IMR-90 (cell line): ENCODE measurements at regions not wholly inside any gene's neighbourhood (a gene's known extent, or its start where the extent isn't known, plus 50 kb on each side); places are given as distances from the start of the nearest gene placed in this dataset.

Experiments used
- ATAC-seq: fragments of 200-7000 bp; cut with Tn5 transposase; 2 replicates; pipeline ENCODE4 v1.9.1; 2020; ENCODE audit warnings: low read depth, mild to moderate bottlenecking, moderate library complexity
- BruUV-seq: library from RNA; stranded (reverse); fragments of 400-500 nt; replicated peaks from 2 replicates; lab custom pipeline; 2021; lab: Mats Ljungman, UMichigan
- CTCF ChIA-PET: fragments of 300-600 bp; formaldehyde crosslinking; extraction: SDS; loops from one replicate; lab custom pipeline; 2021; ENCODE audit warnings: antibody characterized with exemption; lab: Yijun Ruan, JAX
- POLR2A ChIA-PET: fragments of 300-600 bp; sonication (Branson Sonifier 250); formaldehyde crosslinking; loops from one replicate; lab custom pipeline; 2022; ENCODE audit warnings: antibody characterized with exemption; ENCODE audit not compliant: unreplicated experiment; lab: Charles Lee
- DNase-seq: peaks from one replicate; pipeline ENCODE4 v3.0.0; 2013
- H2AFZ ChIP-seq: replicated peaks from 2 replicates; pipeline ENCODE3; 2013; ENCODE audit warnings: low read length, mild to moderate bottlenecking; ENCODE audit not compliant: poor library complexity
- H2AK5ac ChIP-seq: 2 replicates; pipeline ENCODE4 v1.6.1; 2013; ENCODE audit warnings: low read depth, low read length, inconsistent platforms
- H2AK9ac ChIP-seq: replicated peaks from 2 replicates; pipeline ENCODE3; 2013; ENCODE audit warnings: mild to moderate bottlenecking, low read depth, low read length, moderate library complexity; ENCODE audit not compliant: poor library complexity
- H2BK120ac ChIP-seq: 2 replicates; pipeline ENCODE4 v1.6.1; 2013; ENCODE audit warnings: low read depth, low read length, inconsistent platforms
- H2BK15ac ChIP-seq: 3 replicates; pipeline ENCODE4 v1.6.1; 2013; ENCODE audit warnings: low read depth, low read length, inconsistent platforms
- H2BK20ac ChIP-seq: 2 replicates; pipeline ENCODE4 v1.6.1; 2013; ENCODE audit warnings: low read depth, mild to moderate bottlenecking, inconsistent platforms, low read length, moderate library complexity
- H2BK5ac ChIP-seq: 2 replicates; pipeline ENCODE4 v1.6.1; 2013; ENCODE audit warnings: mild to moderate bottlenecking, low read depth, low read length, inconsistent platforms; ENCODE audit not compliant: poor library complexity, severe bottlenecking
- H3K14ac ChIP-seq: replicated peaks from 2 replicates; pipeline ENCODE4 v1.6.1; 2013; ENCODE audit warnings: low read depth, low read length, inconsistent platforms
- H3K18ac ChIP-seq: 2 replicates; pipeline ENCODE4 v1.6.1; 2013; ENCODE audit warnings: low read depth, low read length, control low read depth
- H3K23ac ChIP-seq: 2 replicates; pipeline ENCODE4 v1.6.1; 2013; ENCODE audit warnings: low read depth, low read length, inconsistent platforms
- H3K27ac ChIP-seq: 2 replicates; pipeline ENCODE4 v1.5.1; 2013; ENCODE audit warnings: mild to moderate bottlenecking, control low read depth, low read length; ENCODE audit not compliant: insufficient read depth
- H3K27me3 ChIP-seq: 2 replicates; pipeline ENCODE4 v1.6.1; 2013; ENCODE audit warnings: low read length; ENCODE audit not compliant: control insufficient read depth, insufficient read depth
- H3K36me3 ChIP-seq: 2 replicates; pipeline ENCODE4 v1.6.1; 2013; ENCODE audit warnings: low read length, mixed read lengths; ENCODE audit not compliant: control insufficient read depth, insufficient read depth
- H3K4ac ChIP-seq: 2 replicates; pipeline ENCODE4 v1.6.1; 2013; ENCODE audit warnings: low read depth, low read length, inconsistent platforms
- H3K4me1 ChIP-seq: 2 replicates; pipeline ENCODE4 v1.6.1; 2013; ENCODE audit warnings: low read length, mixed read lengths; ENCODE audit not compliant: control insufficient read depth, insufficient read depth
- H3K4me2 ChIP-seq: 2 replicates; pipeline ENCODE4 v1.6.1; 2013; ENCODE audit warnings: low read depth, mild to moderate bottlenecking, control low read depth, low read length, moderate library complexity
- H3K4me3 ChIP-seq: 2 replicates; pipeline ENCODE4 v1.5.1; 2013; ENCODE audit warnings: low read depth, mild to moderate bottlenecking, control low read depth, low read length, moderate library complexity; ENCODE audit not compliant: insufficient read depth
- H3K56ac ChIP-seq: 2 replicates; pipeline ENCODE4 v1.6.1; 2013; ENCODE audit warnings: low read length, inconsistent platforms; ENCODE audit not compliant: insufficient read depth; ENCODE audit errors: extremely low read depth
- H3K79me1 ChIP-seq, 2 experiments: 2 replicates each; pipeline ENCODE4 v1.6.1; 2013; ENCODE audit warnings: low read length in 2 of 2, inconsistent platforms in 1 of 2, low read depth in 1 of 2
- H3K9ac ChIP-seq: 2 replicates; pipeline ENCODE4 v1.6.1; 2013; ENCODE audit warnings: low read depth, low read length, control low read depth
- H3K9me1 ChIP-seq: 2 replicates; pipeline ENCODE4 v1.6.1; 2013; ENCODE audit warnings: low read length, inconsistent platforms; ENCODE audit not compliant: insufficient read depth
- H3K9me3 ChIP-seq: 2 replicates; pipeline ENCODE4 v1.6.1; 2013; ENCODE audit warnings: low read length; ENCODE audit not compliant: control insufficient read depth, insufficient read depth
- H4K20me1 ChIP-seq: 2 replicates; pipeline ENCODE4 v1.6.1; 2013; ENCODE audit warnings: low read length, inconsistent platforms; ENCODE audit not compliant: insufficient read depth
- H4K5ac ChIP-seq: 2 replicates; pipeline ENCODE4 v1.6.1; 2013; ENCODE audit warnings: mild to moderate bottlenecking, low read depth, low read length, control low read depth
- H4K8ac ChIP-seq, 2 experiments: 2 replicates each; pipeline ENCODE4 v1.6.1; 2013; ENCODE audit warnings: low read depth in 2 of 2, low read length in 2 of 2, control low read depth in 1 of 2, inconsistent platforms in 1 of 2
- H4K91ac ChIP-seq: 2 replicates; pipeline ENCODE4 v1.6.1; 2013; ENCODE audit warnings: low read depth, low read length, inconsistent platforms; ENCODE audit not compliant: insufficient read depth
- CEBPB ChIP-seq: IDR thresholded peaks from 2 replicates; pipeline ENCODE4 v1.6.1; 2012; ENCODE audit warnings: low read depth, low read length, improper control_type of control experiment
- RCOR1 ChIP-seq: IDR thresholded peaks from 2 replicates; pipeline ENCODE4 v1.6.1; 2012; ENCODE audit warnings: mild to moderate bottlenecking, low read length, improper control_type of control experiment; ENCODE audit not compliant: insufficient replicate concordance
- WGBS, 2 experiments: methylation state at CpG; one replicate each; pipeline versions ENCODE4 v1.1.5 to v1.1.7; 2013; ENCODE audit warnings: missing lambda C conversion rate in 2 of 2; ENCODE audit not compliant: insufficient read length in 1 of 2; ENCODE audit errors: extremely low coverage in 2 of 2; 5-methylcytosine and 5-hydroxymethylcytosine counted together
- dilution Hi-C: fragments of 300-500 bp; cut with HindIII; formaldehyde crosslinking; loops from one replicate; pipeline ENCODE4 v1.14.3; 2018; ENCODE audit warnings: low sequenced_read_pairs; ENCODE audit not compliant: unreplicated experiment
- in situ Hi-C: fragments of 300-500 bp; cut with MboI; formaldehyde crosslinking; loops from 3 replicates; pipeline ENCODE4 v1.14.3; 2019; ENCODE audit warnings: low sequenced_read_pairs, inconsistent platforms, mixed read lengths
- intact Hi-C: fragments of 100-400 bp; cut with micrococcal nuclease; formaldehyde crosslinking; loops from 2 replicates; pipeline ENCODE4 v1.10.0; 2022

GRCh38 chr10:60718886-60719285 is 59.4 kb upstream of the CDK1 start:
- H4K20me1 ChIP-seq, result no peaks in the 10 kb centered on the region
- ChIA-PET POLR2A (no interaction called here), CTCF (no interaction called here)
- no peaks in the 10 kb centered on the region for H3K36me3 ChIP-seq
- no peak overlapping the region for H3K4me2 ChIP-seq
- H3K23ac ChIP-seq, result no peak overlapping the region
- H3K4me3 ChIP-seq, result no peak overlapping the region
- dilution Hi-C loops (no loop called here), intact Hi-C loops (no loop called here), in situ Hi-C loops (no loop called here)
- H2BK5ac ChIP-seq, result no peak overlapping the region
- DNase-seq, result no peak
- H2BK15ac ChIP-seq, result no peak overlapping the region
- H2AFZ ChIP-seq, result no peak overlapping the region
- no peaks in the 10 kb centered on the region; the same call in 1 of the 2 replicates for H3K27me3 ChIP-seq
- no peak overlapping the region for H3K9ac ChIP-seq
- no peak overlapping the region for H3K14ac ChIP-seq
- no peak overlapping the region for H2BK120ac ChIP-seq
- no peak overlapping the region for H2AK5ac ChIP-seq
- WGBS, 2 experiments, result no CpG with 5 or more reads among the region's 1 CpG
- ATAC-seq, result no peak
- H3K18ac ChIP-seq, result no peak overlapping the region
- H3K56ac ChIP-seq, result no peak overlapping the region
- no TSS peak for BruUV-seq
- H4K5ac ChIP-seq, result no peak overlapping the region
- H4K8ac ChIP-seq, result no peak overlapping the region
- no peaks in the 10 kb centered on the region for H3K79me1 ChIP-seq
- H2BK20ac ChIP-seq, result no peak overlapping the region
- H4K91ac ChIP-seq, result no peak overlapping the region
- H3K4ac ChIP-seq, result no peak overlapping the region
- H2AK9ac ChIP-seq, result no peak overlapping the region
- no peak overlapping the region for H3K27ac ChIP-seq
- no peaks in the 10 kb centered on the region for H3K9me3 ChIP-seq
- peak; percentile 81 for TF ChIP-seq CEBPB
- no peak for TF ChIP-seq RCOR1
- no peaks in the 10 kb centered on the region for H3K4me1 ChIP-seq
- H3K9me1 ChIP-seq, result no peaks in the 10 kb centered on the region
